Stimulated activated CD4-positive, alpha-beta T cell treated with anti-CD3 and anti-CD28 coated beads, Interleukin-1b, Interleukin-23, amount 100 ng/mL, for 4 hours (primary cell): ENCODE measurements at regions not wholly inside any gene's neighbourhood (a gene's known extent, or its start where the extent isn't known, plus 50 kb on each side); places are given as distances from the start of the nearest gene placed in this dataset.

Experiments
- DNase-seq, 2 donors: peaks; one replicate each; pipeline ENCODE4 v3.0.0-alpha.2; 2020; ENCODE audit warnings: low read depth in 2 of 2

DNA sequence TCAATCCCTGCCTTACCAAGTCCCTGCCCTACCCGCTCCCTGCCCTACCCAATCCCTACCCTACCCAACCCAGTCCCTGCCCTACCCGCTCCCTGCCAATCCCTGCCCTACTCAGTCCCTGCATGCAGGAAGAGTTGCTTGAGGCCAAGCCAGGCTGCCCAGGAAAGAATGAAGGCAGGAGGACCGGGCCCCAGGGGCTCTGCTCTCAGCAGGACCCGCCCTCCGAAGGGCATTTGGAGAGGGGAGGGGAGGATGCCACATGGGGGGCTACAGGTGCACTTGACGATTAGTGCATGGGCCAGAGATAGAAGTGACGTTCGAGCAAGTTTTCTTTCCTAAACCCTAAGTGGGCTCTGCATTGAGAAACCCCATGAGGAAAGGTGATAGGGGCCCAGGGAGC, 581.2 kb downstream of the TBC1D22A start:
- no peak for DNase-seq

DNA sequence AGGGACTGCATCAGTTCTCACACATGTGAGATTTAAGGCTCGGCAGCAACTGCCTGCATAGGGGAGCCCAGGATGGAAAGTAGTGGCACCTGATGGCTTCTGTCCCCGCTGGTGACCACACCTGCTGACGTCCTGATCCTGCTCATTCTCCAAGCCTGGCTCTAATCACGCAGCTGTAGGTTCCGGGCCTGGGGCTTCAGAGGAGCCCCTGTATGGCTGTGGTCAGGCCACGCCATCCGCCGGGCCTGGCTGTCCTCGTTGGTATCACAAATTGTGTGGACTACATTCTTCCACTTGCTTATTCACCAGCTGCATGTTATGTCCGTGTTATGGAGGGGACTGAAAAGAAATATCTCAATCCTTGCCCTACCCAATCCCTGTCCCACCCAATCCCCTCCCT, 580.0 kb downstream of the TBC1D22A start:
- DNase-seq = no peak

DNA sequence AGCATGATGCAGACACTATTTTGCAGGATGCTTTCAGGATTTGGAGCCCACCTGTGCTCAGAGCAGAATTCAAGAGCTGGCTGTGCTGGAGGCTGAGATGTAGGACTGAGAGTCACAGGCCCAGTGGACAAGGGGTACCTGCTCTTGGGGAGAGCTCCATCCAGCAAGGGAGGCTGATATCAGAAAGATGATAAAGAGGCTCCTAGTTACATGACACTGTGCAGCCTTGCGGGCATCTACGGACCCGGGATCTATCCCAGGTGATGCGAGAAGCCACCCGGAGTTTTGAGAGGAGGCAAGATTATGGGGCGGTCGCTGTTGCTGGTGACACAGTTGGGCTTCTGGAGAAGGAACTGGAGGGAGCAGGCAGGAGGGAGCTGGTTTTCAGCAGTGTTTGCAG, 579.0 kb downstream of the TBC1D22A start:
- DNase-seq = no peak

DNA sequence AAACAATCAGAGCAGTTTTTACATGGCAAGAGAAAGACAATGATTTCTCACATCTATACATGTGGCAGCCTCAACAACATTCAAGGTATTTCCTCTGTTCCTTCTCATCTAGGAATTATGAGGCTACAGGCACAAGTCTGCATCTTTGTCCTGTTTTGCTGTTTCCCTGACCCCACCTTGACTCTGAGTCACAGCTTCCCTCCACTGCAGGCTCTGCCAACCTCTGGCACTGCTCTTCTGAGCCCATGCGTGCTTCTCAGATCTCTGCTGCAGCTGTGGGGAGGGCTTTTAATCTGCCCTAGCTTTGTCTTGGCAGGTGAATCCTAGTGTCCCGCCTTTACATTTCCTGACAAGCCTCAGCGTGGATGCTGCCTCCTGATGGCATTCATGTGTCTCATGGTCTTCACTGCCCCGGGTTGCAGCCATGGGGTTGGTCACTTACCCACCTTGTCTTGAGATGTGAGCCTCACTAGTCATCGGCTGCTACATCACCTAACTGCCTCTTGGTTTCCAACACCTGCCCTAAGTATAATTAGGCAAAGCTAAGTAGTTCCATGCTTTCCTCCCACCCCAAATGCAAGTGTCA, 578.5 kb downstream of the TBC1D22A start:
- no peak for DNase-seq

DNA sequence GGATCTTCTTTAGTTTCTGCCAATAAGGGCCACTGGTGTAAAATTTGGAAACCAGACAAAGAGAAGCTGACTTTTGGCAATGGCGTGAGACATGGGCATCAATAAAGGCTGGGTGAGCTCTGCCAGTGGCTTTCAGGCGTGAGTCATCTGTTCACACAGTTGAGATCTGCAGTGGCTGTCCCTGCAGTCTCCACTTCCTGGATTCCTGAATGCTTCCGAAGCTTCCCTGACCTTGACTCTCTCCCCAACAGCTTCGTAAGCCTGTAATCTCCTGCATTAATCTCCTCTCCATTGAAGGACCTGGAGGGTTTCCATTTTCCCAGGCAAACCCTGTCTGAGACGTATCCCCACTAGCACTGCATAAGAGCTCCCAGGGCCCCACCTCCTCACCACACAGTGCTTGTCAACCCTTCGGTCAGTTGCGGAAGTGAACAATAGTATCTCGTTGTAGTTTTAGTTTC, 574.7 kb downstream of the TBC1D22A start:
- DNase-seq = no peak

DNA sequence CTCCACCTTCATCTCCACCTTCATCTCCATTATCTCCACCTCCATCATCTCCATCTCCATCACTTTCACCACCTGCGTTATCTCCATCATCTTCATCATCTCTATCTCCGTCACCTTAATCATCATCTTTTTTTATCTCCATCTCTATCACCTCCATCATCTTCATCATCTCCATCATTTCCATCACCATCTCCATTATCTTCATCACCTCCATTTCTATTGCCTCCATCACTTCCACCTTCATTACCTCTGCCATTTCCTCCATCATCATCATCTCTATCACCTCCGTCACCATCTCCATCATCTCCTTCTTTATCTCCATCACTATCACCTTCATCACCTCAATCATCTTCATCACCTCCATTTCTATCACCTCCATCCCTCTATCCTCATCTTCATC, 573.5 kb downstream of the TBC1D22A start:
- no peak for DNase-seq

DNA sequence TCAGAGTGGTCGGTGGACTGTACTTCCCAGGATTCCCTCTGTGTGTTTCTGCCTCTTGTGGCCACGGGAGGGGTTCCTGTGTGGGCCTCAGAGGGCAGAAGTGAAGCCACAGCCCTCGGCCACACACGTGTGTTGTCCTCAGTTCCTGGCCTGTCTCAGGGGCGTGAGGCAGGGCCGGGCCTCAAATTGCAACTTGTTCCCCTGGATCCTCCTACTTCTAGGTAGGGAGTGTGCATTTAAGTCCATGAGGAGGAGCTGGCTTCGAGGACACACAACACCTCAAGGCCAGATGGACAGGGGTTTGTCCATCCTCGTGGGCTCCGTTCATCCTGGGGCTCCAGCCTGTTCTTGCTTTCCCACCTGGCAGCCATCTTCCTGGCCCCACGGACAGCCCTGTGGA, 573.0 kb downstream of the TBC1D22A start:
- no peak for DNase-seq

DNA sequence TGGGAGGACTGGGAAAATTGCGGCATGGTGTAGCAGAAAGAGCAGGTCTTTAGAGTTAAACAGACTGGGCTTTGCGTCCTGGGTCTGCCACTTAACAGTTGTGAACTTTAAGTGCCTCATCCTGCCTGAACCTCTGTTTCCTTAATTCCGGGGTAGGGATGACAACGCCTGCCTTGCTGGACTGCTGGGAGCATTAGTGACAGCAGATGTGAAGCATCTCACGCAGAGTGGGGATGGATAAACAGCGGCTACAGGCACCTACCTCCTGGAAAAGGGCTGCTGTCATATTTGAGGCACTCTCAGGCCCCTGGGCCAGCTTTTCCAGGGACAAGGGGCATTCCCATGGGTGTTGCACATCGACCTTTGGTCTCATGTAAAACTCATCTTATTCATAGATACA, 572.2 kb downstream of the TBC1D22A start:
- DNase-seq = no peak

DNA sequence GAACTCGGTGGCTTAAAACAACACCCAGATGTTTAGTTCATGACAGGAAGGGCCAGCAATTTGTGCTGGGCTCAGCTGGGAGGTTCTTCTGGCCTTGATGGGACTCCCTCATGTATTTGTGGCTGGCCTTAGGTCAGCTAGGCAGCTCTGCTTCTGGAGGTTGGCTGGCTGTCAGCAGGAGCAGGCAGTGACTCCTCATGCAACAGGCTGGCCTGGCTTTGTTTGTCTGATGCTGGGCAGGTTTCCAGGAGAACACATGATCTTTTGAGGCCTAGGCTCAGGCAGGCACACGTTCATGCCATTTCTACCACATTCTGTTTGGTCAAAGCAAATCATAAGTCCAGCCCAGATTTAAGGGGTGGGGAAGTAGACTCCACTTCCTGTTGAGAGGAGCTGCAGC, 571.2 kb downstream of the TBC1D22A start:
- no peak for DNase-seq

DNA sequence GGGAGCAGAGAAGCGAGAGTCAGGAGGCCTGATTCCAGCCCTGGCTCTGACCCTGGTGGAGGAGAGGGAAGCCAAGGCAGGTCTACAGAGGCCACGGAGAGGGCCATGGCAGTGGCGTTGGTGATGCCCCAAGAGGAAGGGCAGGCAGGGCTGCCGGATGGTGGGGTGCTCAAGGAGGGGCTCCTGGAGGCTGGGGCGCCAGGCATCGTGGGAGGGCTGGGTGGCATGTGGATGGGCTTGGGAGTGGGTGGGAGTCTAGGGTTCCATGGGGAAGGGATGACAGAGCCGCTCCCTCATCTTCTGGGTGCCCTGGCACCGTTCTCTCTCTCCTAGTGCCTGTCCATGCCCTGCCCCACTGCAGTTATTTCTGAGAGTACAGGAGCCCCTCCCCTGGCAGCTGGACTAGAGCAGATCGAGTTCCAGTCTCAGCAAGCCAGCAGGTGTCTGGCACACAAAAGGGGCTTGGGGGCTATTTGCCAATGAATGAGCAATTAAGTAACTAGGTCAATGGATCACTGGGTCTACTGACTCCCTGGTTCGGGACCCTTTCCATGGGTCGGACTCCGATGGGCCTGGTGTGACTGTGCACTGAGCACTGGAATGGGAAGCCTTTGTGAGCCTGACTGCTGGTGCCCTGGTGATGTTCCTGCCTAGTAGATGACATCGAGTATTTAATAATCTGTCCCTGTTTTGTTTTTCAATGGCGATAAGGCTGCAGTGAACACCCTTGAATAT, 570.0 kb downstream of the TBC1D22A start:
- no peak for DNase-seq

DNA sequence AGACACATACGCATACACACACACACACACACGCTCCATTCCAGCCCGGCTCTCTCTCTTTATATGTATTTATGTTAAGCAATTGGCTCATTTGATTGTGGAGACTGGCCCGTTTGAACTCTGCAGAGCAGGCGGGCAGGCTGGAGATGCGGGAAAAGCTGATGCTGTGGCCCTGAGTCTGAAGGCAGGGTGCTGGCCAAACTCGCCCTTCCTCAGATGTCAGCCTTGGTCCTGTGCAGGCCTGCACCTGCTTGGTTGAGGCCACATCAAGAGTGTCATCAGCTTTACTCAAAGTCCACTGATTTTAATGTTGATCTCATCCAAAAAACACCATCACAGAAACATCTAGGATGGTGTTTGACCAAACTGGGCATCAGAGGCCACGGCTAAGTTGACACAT, 569.3 kb downstream of the TBC1D22A start:
- DNase-seq = no peak

DNA sequence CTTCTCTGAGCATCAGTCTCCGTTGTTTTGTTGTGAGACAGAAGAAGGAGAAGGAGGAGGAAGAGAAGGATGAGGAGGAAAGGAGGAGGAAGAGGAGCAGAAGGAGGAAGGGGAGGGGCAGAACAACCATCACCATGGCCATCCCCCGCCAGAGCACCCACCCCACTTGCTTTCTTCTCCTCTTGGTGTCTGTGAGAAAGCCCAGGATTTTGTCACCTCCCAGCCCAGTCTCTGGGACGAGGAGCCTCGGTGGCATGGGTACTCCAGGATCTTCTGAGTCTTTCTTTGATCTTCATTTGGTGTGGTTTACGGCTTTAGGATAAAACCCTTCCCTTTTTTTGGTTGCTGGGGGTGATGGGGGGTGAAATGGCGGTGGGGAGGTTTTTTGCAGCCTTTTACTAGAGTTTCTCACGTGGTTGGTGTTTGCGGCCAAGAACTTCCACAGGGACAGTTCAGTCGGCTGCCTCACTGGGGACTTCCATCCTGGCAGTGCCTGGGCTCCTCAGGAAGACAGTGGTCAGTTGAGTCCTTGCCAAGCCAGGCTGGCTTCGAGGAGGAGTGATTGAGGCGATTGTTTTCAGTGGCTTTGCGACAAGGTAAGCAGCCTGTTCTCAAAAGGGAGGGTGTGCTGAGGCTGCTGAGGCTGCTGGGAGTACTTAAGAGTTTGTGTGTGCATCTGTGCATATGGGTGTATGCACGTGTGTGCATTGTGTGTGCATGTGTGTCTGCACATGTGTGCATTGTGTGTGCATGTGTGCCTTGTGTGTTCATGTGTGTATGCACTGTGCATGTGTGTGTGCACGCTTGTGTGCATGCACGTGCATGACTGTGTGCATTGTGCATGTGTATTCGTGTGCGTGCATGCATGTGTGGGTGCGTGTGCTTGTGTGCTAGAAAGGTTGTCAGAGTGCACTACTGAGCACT, 567.5 kb downstream of the TBC1D22A start:
- DNase-seq = no peak

DNA sequence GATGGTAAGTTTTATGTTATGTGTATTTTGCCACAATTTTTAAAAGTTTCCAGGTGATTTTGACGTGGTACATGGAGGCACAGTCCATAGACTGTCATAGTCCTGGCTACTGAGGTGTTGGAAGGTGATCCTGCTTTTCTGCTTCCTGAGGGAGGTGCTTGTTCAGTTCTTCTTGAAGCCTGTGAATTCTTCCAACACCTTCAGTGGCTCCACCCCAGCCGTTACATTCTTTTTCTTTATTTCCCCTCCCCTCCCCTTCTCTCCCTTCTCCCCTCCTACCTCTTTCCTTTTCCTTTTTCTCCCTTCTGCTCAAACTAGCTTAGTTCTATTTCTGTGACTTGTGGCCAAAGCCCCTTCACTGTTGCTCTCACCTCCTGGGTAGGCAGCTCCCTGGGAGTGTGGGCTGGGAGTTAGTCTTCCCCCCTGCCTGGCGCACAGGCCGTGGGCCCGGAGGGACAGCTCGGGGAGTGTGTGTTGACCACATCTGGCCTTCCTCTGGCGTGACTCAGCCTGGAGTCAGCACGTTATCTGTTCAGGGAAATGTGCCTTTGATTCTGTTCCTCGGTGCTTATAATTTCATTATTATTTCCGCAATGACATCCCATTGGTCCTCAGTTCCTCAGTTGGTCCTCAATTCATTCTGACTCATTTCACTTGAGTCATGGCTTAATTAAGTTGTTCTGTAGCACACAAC, 566.2 kb downstream of the TBC1D22A start:
- no peak for DNase-seq

DNA sequence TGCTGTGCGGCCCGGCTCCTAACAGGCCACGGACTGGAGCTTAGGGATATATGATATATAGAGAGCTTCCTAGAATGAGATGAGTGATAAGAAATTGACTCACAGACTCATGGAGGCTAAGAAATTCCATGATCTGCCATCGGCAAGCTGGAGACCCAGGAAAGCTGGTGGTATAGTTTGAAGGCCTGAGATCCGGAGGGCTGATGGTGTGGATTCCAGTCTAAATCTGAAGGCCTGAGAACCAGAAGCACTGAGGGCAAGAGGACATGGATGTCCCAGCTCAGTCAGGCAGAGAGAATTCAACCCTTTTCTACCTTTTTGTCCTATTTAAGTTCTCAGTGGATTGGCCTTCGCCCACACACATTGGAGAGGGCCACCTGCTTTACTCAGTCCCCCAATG, 564.8 kb downstream of the TBC1D22A start:
- no peak for DNase-seq

DNA sequence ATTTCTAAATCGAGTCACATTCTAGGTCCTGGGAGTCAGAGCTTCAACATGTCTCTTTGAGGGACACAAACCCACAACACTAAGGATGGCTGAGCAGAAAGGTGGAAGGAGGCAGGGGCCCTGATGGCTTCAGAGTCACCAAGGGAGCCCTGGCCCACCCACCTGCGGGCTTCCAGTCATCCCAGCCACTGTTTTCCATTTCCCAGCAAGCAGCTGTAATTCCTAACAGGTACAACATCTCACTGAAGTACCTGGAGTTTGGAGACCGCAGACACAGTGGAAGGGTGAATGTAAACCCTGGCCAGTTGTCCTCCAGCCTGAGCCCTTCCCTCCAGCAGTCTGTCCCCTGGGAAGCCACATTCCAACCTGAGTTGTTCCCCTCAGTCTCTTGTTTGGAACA, 562.8 kb downstream of the TBC1D22A start:
- DNase-seq = no peak

DNA sequence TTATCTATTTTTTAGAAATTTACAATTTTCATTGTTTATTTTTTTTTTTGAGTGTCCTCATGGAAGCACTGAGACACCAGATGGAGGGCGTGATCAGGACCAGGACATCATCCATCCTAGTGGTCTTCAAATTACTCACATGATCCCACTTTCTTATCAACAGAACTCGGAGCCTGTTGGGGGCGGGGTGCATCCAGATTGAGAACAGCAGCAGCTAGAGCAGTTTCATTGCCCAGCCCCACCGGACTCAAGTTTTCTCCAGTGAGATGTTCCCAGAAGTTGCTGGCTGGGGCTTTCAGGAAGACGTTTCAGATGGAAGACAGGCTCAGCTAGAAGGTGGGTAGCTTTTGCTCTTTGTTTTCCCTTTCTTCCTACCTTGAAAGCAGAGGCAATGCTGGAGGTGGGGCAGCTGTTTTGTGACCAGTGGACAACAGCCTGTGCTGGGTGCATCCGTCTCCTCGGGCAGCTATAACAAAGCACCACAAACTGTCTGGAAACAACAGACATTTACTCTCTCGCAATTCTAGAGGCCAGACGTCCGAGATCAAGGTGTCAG, 562.1 kb downstream of the TBC1D22A start:
- no peak for DNase-seq

DNA sequence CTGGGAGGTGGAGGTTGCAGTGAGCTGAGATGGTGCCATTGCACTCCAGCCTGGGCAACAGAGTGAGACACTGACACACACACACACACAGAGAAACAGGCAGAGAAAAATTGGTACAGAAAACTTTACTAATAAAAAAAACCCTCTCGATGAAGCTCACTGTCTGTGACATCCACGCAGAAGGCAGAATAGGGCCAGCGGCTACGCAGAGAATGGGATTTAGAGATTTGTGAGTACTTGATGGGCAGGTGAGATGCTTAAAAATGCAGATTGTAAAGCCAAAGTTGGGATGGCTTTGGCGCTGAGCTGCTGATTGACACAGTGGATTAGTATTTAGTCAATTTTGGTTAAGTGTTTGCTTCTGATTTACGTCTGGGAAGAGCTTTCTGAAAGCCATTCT, 561.1 kb downstream of the TBC1D22A start:
- DNase-seq = no peak

DNA sequence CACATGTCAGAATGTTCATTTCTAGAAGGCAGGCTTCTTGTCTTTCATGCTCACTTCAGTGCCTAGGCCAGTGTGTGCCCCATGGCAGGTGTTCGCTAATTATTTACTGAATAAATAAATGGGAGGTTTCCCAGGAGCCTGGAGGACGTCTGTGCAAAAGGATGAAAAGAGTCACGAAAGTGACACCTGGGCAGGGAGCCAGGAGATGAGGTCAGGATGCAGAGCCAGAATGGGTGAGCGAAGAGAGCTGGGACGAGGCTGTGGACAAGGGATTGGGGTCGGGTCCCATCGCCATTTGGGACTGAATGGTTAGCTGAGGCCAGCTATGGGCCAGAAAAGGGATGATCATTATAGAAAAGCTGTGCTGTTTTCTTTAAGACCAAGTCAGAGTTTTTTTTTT, 560.4 kb downstream of the TBC1D22A start:
- no peak for DNase-seq

DNA sequence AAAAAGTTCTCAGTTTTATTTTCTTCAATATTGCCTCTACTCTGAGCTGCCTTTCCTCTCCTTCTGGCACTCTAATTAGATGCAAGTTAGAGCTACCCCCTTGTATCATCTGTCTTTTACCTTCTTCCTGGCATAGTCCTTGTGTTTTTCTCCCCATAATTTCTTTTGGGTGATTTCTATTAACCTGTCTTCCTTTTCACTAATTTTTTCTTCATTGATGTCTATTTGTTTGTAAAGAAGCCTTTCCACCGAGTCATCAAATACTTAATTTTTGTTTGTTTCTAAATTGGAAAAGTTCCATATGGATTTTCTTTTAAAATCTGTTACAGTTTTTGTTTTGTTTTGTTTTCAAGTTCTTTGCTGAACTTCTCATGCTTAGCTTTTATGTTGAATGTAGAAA, 558.1 kb downstream of the TBC1D22A start:
- DNase-seq = no peak

DNA sequence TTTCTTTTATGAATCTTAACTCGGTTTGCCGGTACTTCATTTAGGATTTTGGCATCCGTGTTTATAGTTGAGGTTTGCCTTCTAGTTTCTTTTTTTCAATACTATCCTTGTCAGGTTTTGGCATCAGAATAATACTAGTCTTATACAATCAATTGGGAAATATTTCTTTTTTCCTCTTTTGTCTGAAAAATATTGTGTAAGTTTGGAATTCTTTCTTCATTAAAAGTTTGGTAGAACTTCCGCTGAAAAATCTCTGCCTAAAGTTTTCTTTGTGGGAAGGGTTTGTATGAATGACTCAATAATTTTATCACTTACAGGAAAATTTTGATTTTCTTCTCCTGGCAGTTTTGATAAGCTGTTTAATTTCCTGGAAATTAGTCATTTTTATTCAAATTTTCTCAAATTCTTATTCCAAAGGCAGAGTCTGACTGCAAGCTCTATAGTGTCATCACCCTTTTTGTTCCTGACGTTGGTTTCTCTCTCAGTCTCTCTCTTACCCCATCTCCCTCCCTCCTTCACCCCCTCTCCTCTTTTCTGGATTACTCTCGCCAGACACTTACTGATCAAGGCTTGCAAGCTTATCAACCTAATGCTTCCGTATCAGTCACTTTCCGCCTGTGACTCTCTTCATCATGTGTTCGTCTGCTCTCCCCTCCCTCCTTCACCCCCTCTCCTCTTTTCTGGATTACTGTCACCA, 555.7 kb downstream of the TBC1D22A start:
- no peak for DNase-seq

DNA sequence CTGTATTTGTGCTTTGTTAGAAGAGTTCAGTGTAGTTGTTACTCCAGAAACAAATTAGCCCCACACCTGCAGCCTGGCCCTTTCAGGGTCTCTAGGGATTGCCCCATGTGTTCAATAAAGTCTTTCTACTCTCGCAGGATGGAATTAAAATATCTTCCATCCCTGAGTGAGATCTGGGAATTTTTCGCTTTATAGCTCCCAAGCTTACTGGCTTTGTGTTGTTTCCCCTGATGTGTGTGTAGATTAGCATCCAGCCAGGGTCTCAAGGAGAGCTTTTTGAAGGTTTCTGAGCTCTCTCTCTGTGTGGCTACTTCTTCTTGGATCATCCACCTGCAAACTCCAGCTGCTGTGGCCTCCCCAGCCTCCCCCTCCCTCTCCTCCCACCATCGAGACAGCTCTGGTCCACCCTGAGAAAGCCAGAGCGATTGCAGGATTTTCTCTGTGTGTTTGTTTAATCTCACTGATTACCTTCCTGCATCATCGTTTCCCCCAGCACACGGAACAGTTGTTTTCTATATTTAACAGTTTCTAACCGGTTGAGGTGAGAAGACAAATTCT, 553.5 kb downstream of the TBC1D22A start:
- no peak for DNase-seq
